GM12878 (cell line): ENCODE measurements at regions not wholly inside any gene's neighbourhood (a gene's known extent, or its start where the extent isn't known, plus 50 kb on each side); places are given as distances from the start of the nearest gene placed in this dataset.

Experiments
- CUX1 ChIP-seq: IDR thresholded peaks from 2 replicates; pipeline ENCODE4 v1.6.1; 2012; ENCODE audit warnings: improper control_type of control experiment, low read depth, low read length; ENCODE audit not compliant: insufficient replicate concordance
- FOXM1 ChIP-seq: IDR thresholded peaks from 2 replicates; pipeline ENCODE4 v1.6.1; 2012; ENCODE audit warnings: low read depth, mild to moderate bottlenecking, inconsistent platforms, low read length, moderate library complexity
- TF ChIP-seq, protein P1 (sequence below), 3 experiments: IDR thresholded peaks in 2 of 3; conservative IDR thresholded peaks in 1 of 3; 2 replicates each; pipeline ENCODE4 v1.5.1; 2011; ENCODE audit warnings: low read depth in 3 of 3, low read length in 3 of 3, mild to moderate bottlenecking in 3 of 3, control low read depth in 2 of 3, moderate library complexity in 2 of 3, inconsistent platforms in 1 of 3, mixed read lengths in 1 of 3; ENCODE audit not compliant: control insufficient read depth in 2 of 3, insufficient read depth in 1 of 3; ENCODE audit errors: extremely low read depth in 1 of 3

DNA sequence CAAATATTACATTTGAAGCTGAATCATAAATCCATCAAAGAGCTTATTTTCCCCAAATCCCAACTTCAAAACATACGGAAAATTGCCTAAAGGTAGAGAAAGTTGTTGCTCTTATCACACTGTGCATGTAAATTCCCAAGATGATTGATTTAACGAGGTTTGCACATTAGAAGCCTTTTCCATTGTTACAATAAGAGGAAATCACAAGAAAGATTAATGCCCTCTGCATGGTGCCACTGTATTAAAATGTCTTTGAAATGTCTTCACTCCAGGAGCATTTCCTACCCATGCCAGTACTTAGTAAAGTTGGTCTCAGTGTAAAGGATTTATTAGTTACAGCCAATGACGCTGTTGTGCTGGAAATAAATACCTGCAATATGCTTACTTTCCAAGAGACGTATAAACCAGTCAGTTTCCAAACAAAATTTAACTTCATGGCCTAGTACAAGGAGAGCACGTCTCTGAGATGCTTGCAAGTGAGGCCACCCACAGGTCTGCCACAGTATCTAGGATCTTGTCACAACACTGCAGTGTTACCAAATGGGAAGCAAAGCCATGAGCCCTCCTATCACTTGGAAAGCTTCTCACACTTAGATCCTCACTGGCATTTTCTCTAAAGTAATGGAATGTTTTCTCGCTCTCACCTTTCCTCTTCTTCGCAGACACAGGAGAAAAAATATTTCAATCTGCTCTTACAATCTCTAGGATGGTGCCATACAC, 112.4 kb downstream of the CETN3 start:
- TF ChIP-seq CUX1 (no peak), FOXM1 (no peak)
- TF ChIP-seq, protein P1, sequence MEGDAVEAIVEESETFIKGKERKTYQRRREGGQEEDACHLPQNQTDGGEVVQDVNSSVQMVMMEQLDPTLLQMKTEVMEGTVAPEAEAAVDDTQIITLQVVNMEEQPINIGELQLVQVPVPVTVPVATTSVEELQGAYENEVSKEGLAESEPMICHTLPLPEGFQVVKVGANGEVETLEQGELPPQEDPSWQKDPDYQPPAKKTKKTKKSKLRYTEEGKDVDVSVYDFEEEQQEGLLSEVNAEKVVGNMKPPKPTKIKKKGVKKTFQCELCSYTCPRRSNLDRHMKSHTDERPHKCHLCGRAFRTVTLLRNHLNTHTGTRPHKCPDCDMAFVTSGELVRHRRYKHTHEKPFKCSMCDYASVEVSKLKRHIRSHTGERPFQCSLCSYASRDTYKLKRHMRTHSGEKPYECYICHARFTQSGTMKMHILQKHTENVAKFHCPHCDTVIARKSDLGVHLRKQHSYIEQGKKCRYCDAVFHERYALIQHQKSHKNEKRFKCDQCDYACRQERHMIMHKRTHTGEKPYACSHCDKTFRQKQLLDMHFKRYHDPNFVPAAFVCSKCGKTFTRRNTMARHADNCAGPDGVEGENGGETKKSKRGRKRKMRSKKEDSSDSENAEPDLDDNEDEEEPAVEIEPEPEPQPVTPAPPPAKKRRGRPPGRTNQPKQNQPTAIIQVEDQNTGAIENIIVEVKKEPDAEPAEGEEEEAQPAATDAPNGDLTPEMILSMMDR (IDR thresholded peaks at IDR 0.05 in 2 of 3, conservative IDR thresholded peaks at IDR 0.05 in 1 of 3; ENCODE audit: control insufficient read depth in 2 of 3, extremely low read depth in 1 of 3, insufficient read depth in 1 of 3, low read depth in 3 of 3, low read length in 3 of 3): no peak
